HG02642 (cell line): ENCODE measurements at regions not wholly inside any gene's neighbourhood (a gene's known extent, or its start where the extent isn't known, plus 50 kb on each side); places are given as distances from the start of the nearest gene placed in this dataset.

ENCODE experiments used
- ATAC-seq: cut with Tn5 transposase; IDR thresholded peaks from one replicate; pipeline ENCODE4 v1.9.1; 2021; ENCODE audit warnings: mild to moderate bottlenecking; ENCODE audit not compliant: unreplicated experiment, poor library complexity

- ATAC-seq, result no peak
Observed at GRCh38 chr14:105846312-105846711, 319.9 kb downstream of the TMEM121 start.

- no peak for ATAC-seq
Observed at GRCh38 chr14:105847400-105847799, 321.0 kb downstream of the TMEM121 start.

GRCh38 chr14:105848570-105848969 lies 322.2 kb downstream of the TMEM121 start:
- no peak for ATAC-seq

GRCh38 chr14:105849933-105850626 lies 323.7 kb downstream of the TMEM121 start:
- ATAC-seq, result no peak

- no peak for ATAC-seq
Observed at GRCh38 chr14:105850853-105851581, 324.6 kb downstream of the TMEM121 start.

- no peak for ATAC-seq
Observed at GRCh38 chr14:105851716-105852377, 325.5 kb downstream of the TMEM121 start.

GRCh38 chr14:105852378-105853088 lies 326.1 kb downstream of the TMEM121 start:
- ATAC-seq, result no peak

- ATAC-seq, result no peak
Observed at GRCh38 chr14:105853089-105853906, 326.9 kb downstream of the TMEM121 start.

- ATAC-seq, result no peak
Observed at GRCh38 chr14:105853907-105854599, 327.7 kb downstream of the TMEM121 start.

- ATAC-seq, result no peak
Observed at GRCh38 chr14:105854600-105855245, 328.3 kb downstream of the TMEM121 start.

- no peak for ATAC-seq
Observed at GRCh38 chr14:105855246-105855892, 329.0 kb downstream of the TMEM121 start.

- ATAC-seq, result no peak
Observed at GRCh38 chr14:105855893-105856675, 329.7 kb downstream of the TMEM121 start.

- ATAC-seq, result no peak
Observed at GRCh38 chr14:105856676-105857219, 330.4 kb downstream of the TMEM121 start.

- ATAC-seq, result no peak
Observed at GRCh38 chr14:105857220-105857825, 330.9 kb downstream of the TMEM121 start.

- ATAC-seq, result no peak
Observed at GRCh38 chr14:105857826-105858675, 331.7 kb downstream of the TMEM121 start.

GRCh38 chr14:105858676-105859025 lies 332.3 kb downstream of the TMEM121 start:
- ATAC-seq, result no peak
